Esophagus squamous epithelium (tissue), 5 donors: ENCODE measurements at regions not wholly inside any gene's neighbourhood (a gene's known extent, or its start where the extent isn't known, plus 50 kb on each side); places are given as distances from the start of the nearest gene placed in this dataset.

Experiments used
- DNase-seq: peaks from one replicate; lab custom pipeline; 2025; lab: John Stamatoyannopoulos, UW
- H3K27ac ChIP-seq, 4 donors: fragments of 200-600 bp; sonication (generic); one replicate each; pipeline ENCODE4 v1.5.1; 2016 to 2019; ENCODE audit warnings: mild to moderate bottlenecking in 1 of 4
- H3K27me3 ChIP-seq, 4 donors: fragments of 200-600 bp; sonication (generic); 1 replicate in 3 of 4; 2 replicates in 1 of 4; pipeline versions ENCODE4 v1.5.1 to v1.6.0; 2017 to 2021; ENCODE audit warnings: antibody characterized with exemption in 1 of 4
- H3K36me3 ChIP-seq, 3 donors: fragments of 200-600 bp; sonication (generic); one replicate each; pipeline ENCODE4 v1.5.1; 2016 to 2019
- H3K4me1 ChIP-seq, 3 donors: fragments of 200-600 bp; sonication (generic); one replicate each; pipeline ENCODE4 v1.5.1; 2017 to 2019
- H3K4me3 ChIP-seq, 4 donors: fragments of 200-600 bp; sonication (generic); 1 replicate in 3 of 4; 2 replicates in 1 of 4; pipeline ENCODE4 v1.5.1; 2016 to 2019; ENCODE audit warnings: mild to moderate bottlenecking in 2 of 4, moderate library complexity in 1 of 4
- H3K9me3 ChIP-seq, 3 donors: fragments of 200-600 bp; sonication (generic); one replicate each; pipeline ENCODE4 v1.5.1; 2016 to 2019
- POLR2A ChIP-seq, 4 donors: fragments of 450-650 bp; IDR thresholded peaks; one replicate each; pipeline ENCODE4 v1.6.1; 2017; ENCODE audit warnings: antibody characterized with exemption in 4 of 4, mild to moderate bottlenecking in 4 of 4, moderate library complexity in 3 of 4
- WGBS, 2 donors: methylation state at CpG; one replicate each; pipeline ENCODE4 v1.1.5; 2018; 5-methylcytosine and 5-hydroxymethylcytosine counted together
- intact Hi-C: fragments of 100-400 bp; cut with DNase I; formaldehyde crosslinking; loops from one replicate; pipeline ENCODE4 v1.15.0; 2022
- TF ChIP-seq, protein P1 (sequence below), 6 experiments: fragments of 450-650 bp in 4 of 6; fragments of 200-600 bp in 2 of 6; sonication (generic) in 2 of 6; IDR thresholded peaks; one replicate each; pipeline ENCODE4 v1.5.1; 2016 to 2019; ENCODE audit warnings: antibody characterized with exemption in 6 of 6, mild to moderate bottlenecking in 4 of 6, moderate library complexity in 4 of 6
- donor health status: DM: yes; HTN: yes; CAD: no.

DNA sequence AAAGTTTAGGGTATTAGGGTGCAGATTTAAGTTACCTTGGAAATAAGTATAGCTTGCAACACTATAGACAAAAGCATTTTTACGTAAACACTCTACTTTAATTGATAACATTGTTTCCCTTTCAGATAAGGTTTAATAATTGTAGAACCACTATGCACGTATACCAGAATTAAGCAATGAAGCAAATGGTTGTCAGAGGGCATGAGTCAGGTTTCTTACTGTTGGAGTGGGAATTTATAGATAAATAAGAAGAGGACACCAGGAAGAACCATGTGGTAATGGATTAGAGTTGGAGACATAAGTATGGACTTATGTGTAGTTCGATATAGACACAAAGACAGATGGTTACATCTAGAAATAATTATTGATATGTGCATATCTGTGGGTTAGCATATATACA, 355.6 kb downstream of the ETV1 start:
- 79 to 87% methylated on average over 3 of the region's 3 CpGs for WGBS, 2 donors
- Histone ChIP-seq H3K27ac (no peak overlapping the region), H3K4me1 (no peaks in the 10 kb centered on the region), H3K4me3 (no peak overlapping the region), H3K36me3 (no peaks in the 10 kb centered on the region), H3K9me3 (no peaks in the 10 kb centered on the region), H3K27me3 (no peaks in the 10 kb centered on the region)
- TF ChIP-seq, protein P1, sequence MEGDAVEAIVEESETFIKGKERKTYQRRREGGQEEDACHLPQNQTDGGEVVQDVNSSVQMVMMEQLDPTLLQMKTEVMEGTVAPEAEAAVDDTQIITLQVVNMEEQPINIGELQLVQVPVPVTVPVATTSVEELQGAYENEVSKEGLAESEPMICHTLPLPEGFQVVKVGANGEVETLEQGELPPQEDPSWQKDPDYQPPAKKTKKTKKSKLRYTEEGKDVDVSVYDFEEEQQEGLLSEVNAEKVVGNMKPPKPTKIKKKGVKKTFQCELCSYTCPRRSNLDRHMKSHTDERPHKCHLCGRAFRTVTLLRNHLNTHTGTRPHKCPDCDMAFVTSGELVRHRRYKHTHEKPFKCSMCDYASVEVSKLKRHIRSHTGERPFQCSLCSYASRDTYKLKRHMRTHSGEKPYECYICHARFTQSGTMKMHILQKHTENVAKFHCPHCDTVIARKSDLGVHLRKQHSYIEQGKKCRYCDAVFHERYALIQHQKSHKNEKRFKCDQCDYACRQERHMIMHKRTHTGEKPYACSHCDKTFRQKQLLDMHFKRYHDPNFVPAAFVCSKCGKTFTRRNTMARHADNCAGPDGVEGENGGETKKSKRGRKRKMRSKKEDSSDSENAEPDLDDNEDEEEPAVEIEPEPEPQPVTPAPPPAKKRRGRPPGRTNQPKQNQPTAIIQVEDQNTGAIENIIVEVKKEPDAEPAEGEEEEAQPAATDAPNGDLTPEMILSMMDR (IDR thresholded peaks at IDR 0.05) = no peak
- TF ChIP-seq POLR2A (IDR thresholded peaks at IDR 0.05) = no peak
- DNase-seq = no peak
- intact Hi-C loops = no loop called here

DNA sequence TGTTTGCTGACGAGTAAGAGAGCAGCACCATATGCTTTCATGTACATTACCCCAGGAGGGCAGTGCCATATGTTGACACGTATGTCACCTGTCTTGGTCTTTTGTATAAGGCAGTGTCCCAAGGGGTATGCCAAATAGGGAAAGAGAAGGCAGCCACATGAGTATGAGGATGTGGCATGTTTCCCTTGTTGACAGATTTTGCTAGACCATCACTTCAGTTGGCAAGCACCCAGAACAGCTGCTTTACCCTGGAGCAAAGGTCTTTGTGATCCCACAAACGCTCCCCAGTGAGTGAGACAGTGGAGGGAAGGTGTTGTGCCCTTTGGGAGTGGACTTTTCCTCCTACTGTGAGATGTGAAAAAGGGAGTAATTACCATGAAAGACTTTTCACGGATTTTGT, 350.1 kb downstream of the ETV1 start:
- H3K9me3 ChIP-seq = no peaks in the 10 kb centered on the region
- H3K27me3 ChIP-seq = no peaks in the 10 kb centered on the region
- no peaks in the 10 kb centered on the region for H3K4me1 ChIP-seq
- TF ChIP-seq POLR2A (IDR thresholded peaks at IDR 0.05) = no peak
- TF ChIP-seq, protein P1 (IDR thresholded peaks at IDR 0.05) = no peak
- no peak overlapping the region for H3K27ac ChIP-seq
- 37 to 66% methylated on average over 4 of the region's 4 CpGs for WGBS, 2 donors
- DNase-seq = no peak
- intact Hi-C loops = no loop called here
- no peak overlapping the region for H3K4me3 ChIP-seq
- no peaks in the 10 kb centered on the region for H3K36me3 ChIP-seq

DNA sequence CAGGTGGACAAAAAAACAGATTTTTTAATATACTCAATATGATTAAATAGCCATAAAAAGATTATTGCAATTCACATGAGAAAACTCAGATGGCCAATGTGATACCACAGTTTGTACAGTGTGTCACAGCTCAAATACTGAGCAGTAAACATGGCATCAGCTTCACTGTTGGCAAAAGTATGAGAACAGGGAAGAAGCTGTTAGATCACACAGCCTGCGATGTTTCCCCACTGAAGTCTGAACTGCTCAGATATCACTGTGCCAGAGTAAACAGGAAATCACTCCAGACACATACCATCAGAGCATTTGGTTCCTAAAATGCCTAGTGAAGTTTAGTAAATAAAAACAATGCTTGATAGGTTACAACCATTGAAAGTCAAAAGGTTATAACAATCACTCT, 347.8 kb downstream of the ETV1 start:
- TF ChIP-seq POLR2A (IDR thresholded peaks at IDR 0.05) = no peak
- TF ChIP-seq, protein P1 (IDR thresholded peaks at IDR 0.05) = no peak
- Histone ChIP-seq H3K4me3 (no peak overlapping the region), H3K4me1 (no peaks in the 10 kb centered on the region), H3K27ac (no peak overlapping the region), H3K36me3 (no peaks in the 10 kb centered on the region), H3K27me3 (no peaks in the 10 kb centered on the region), H3K9me3 (no peaks in the 10 kb centered on the region)
- no peak for DNase-seq
- intact Hi-C loops = no loop called here
- WGBS, 2 donors = 30 to 36% methylated on average over 1 of the region's 1 CpG

DNA sequence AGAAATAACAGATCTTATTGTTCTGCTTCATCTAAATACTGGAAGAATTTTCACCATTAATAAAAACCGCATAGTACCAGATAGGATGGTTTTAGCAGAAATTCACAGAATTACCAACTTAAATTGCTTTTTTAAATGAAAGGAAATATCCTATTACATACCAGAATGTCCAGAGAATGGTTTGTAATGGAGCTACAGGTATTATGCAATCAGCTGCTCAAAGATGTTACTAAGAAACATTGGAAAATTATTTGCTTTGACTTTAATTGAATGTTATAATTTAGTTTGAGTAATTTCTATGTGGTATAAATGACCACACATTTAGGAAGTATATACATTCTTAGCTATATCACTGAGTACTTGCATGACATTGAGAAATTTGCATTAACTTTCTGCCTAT, 338.3 kb downstream of the ETV1 start:
- Histone ChIP-seq H3K9me3 (no peaks in the 10 kb centered on the region), H3K36me3 (no peaks in the 10 kb centered on the region), H3K4me3 (no peak overlapping the region), H3K4me1 (no peaks in the 10 kb centered on the region), H3K27me3 (no peaks in the 10 kb centered on the region), H3K27ac (no peak overlapping the region)
- WGBS, 2 donors = 83 to 100% methylated on average over 1 of the region's 1 CpG
- TF ChIP-seq POLR2A (IDR thresholded peaks at IDR 0.05) = no peak
- TF ChIP-seq, protein P1 (IDR thresholded peaks at IDR 0.05) = no peak
- no peak for DNase-seq
- intact Hi-C loops = no loop called here

DNA sequence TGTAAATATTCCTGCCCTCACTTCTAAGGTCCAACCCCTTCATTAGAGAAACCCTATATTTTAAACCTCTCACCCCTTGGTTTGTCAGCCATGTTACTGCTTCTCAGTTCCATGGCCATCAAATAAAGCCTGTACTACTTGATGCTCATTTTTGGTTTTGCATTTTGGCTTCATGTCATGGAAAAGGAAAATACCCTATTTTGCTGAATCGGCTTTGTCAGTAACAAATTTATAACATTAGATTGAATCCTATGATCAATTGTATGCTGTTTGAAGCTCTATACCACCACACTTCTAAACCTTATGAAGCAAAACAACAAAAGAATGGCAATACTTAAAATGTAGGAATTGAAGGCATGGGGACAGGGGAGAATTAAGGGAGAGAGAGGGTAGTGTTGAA, 333.1 kb downstream of the ETV1 start:
- no peaks in the 10 kb centered on the region for H3K27me3 ChIP-seq
- no peaks in the 10 kb centered on the region for H3K36me3 ChIP-seq
- no peaks in the 10 kb centered on the region for H3K9me3 ChIP-seq
- no peaks in the 10 kb centered on the region for H3K4me1 ChIP-seq
- intact Hi-C loops = no loop called here
- WGBS, 2 donors = 94 to 100% methylated on average over 1 of the region's 1 CpG
- TF ChIP-seq, protein P1 (IDR thresholded peaks at IDR 0.05) = no peak
- no peak for TF ChIP-seq POLR2A (IDR thresholded peaks at IDR 0.05)
- H3K4me3 ChIP-seq = no peak overlapping the region
- no peak overlapping the region for H3K27ac ChIP-seq
- DNase-seq = no peak
